HCT116 (cell line): ENCODE measurements at regions not wholly inside any gene's neighbourhood (a gene's known extent, or its start where the extent isn't known, plus 50 kb on each side); places are given as distances from the start of the nearest gene placed in this dataset.

ENCODE experiments used
- JUND ChIP-seq: IDR thresholded peaks from 2 replicates; pipeline ENCODE4 v1.6.1; 2012
- TF ChIP-seq, protein P1 (sequence below), 3 experiments: fragments of 200-600 bp in 1 of 3; sonication (generic) in 1 of 3; IDR thresholded peaks in 2 of 3; conservative IDR thresholded peaks in 1 of 3; 2 replicates each; pipeline ENCODE4 v1.5.1; 2012 to 2017; ENCODE audit warnings: low read depth in 2 of 3, low read length in 2 of 3, antibody characterized with exemption in 1 of 3, borderline replicate concordance in 1 of 3, control low read depth in 1 of 3, mild to moderate bottlenecking in 1 of 3, mixed read lengths in 1 of 3, mixed run types in 1 of 3, moderate library complexity in 1 of 3; ENCODE audit not compliant: insufficient read depth in 1 of 3

DNA sequence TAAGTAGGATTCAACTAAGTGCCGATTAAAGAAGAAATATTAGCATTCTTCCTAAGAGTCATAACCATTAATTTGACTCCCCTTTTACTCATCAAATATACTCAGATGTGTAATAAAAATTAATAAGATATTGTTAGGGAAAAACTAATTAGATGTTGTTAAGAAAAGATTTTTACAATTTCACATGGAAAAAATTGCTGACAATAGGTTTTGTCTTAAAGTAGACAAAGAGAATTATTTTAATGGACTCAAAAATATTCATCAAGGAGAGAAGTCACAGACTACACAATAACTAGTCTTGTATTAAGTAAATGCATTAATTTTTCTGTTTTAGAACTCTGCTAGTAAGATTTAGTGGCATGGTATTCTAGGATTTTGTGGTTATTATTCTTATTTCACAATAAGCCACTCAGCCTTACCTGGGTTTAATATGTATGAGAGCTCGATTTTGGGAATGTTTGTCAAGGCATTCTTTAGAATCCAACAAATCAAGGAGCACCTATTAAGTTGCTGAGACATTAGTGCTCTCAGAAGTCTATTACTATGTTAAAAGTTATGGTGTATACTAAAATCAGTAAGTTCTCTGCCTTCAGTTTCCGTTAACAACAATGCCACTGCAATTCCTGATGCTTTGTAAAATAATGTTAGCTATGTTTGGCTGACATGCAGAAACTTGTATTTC lies 110.2 kb upstream of the UGT8 start:
- TF ChIP-seq, protein P1, sequence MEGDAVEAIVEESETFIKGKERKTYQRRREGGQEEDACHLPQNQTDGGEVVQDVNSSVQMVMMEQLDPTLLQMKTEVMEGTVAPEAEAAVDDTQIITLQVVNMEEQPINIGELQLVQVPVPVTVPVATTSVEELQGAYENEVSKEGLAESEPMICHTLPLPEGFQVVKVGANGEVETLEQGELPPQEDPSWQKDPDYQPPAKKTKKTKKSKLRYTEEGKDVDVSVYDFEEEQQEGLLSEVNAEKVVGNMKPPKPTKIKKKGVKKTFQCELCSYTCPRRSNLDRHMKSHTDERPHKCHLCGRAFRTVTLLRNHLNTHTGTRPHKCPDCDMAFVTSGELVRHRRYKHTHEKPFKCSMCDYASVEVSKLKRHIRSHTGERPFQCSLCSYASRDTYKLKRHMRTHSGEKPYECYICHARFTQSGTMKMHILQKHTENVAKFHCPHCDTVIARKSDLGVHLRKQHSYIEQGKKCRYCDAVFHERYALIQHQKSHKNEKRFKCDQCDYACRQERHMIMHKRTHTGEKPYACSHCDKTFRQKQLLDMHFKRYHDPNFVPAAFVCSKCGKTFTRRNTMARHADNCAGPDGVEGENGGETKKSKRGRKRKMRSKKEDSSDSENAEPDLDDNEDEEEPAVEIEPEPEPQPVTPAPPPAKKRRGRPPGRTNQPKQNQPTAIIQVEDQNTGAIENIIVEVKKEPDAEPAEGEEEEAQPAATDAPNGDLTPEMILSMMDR (IDR thresholded peaks at IDR 0.05 in 2 of 3, conservative IDR thresholded peaks at IDR 0.05 in 1 of 3; ENCODE audit: borderline replicate concordance in 1 of 3, insufficient read depth in 1 of 3, low read depth in 2 of 3, low read length in 2 of 3), result no peak
- no peak for TF ChIP-seq JUND
